ENCODE measurements at regions not wholly inside any gene's neighbourhood (a gene's known extent, or its start where the extent isn't known, plus 50 kb on each side); places are given as distances from the start of the nearest gene placed in this dataset.

GRCh38 chr19:28465371-28466086, 747.4 kb downstream of the UQCRFS1 start:
- no peaks in the 10 kb centered on the region for H3K9me3 ChIP-seq (replicated peaks)
- TF ChIP-seq CTCF (IDR thresholded peaks at IDR 0.05; ENCODE audit: borderline replicate concordance) = no peak
- H3K36me3 ChIP-seq = no peaks in the 10 kb centered on the region
- no peak overlapping the region for H3K4me3 ChIP-seq
- DNase-seq = no peak
- H3K27me3 ChIP-seq (ENCODE audit: low read depth) = peaks cover 82% of the 10 kb centered on the region
- no peaks in the 10 kb centered on the region for H3K4me1 ChIP-seq
- H3K27ac ChIP-seq (replicated peaks) = no peak overlapping the region
- intact Hi-C loops (cut with micrococcal nuclease) = loop anchor here (5.0 to 10.0 kb wide), 2 partner anchors 167 to 409 kb away; no protein-coding TSS in a partner anchor

GRCh38 chr19:28463493-28464053, 749.4 kb downstream of the UQCRFS1 start:
- intact Hi-C loops (cut with micrococcal nuclease) = loop anchor here (10.0 kb wide), 1 partner anchor 411 kb away; no protein-coding TSS in a partner anchor
- TF ChIP-seq CTCF (IDR thresholded peaks at IDR 0.05; ENCODE audit: borderline replicate concordance) = no peak
- peaks cover 82% of the 10 kb centered on the region for H3K27me3 ChIP-seq (ENCODE audit: low read depth)
- no peaks in the 10 kb centered on the region for H3K9me3 ChIP-seq (replicated peaks)
- H3K4me1 ChIP-seq = no peaks in the 10 kb centered on the region
- H3K27ac ChIP-seq (replicated peaks) = no peak overlapping the region
- DNase-seq = no peak
- H3K36me3 ChIP-seq = no peaks in the 10 kb centered on the region
- H3K4me3 ChIP-seq = no peak overlapping the region

- no peak overlapping the region for H3K27ac ChIP-seq (replicated peaks)
- DNase-seq = no peak
- peaks cover 56% of the 10 kb centered on the region for H3K27me3 ChIP-seq (ENCODE audit: low read depth)
- H3K36me3 ChIP-seq = no peaks in the 10 kb centered on the region
- intact Hi-C loops (cut with micrococcal nuclease) = no loop called here
- H3K4me1 ChIP-seq = no peaks in the 10 kb centered on the region
- TF ChIP-seq CTCF (IDR thresholded peaks at IDR 0.05; ENCODE audit: borderline replicate concordance) = no peak
- H3K4me3 ChIP-seq = no peak overlapping the region
- no peaks in the 10 kb centered on the region for H3K9me3 ChIP-seq (replicated peaks)
Measured at GRCh38 chr19:28457620-28458019, 755.3 kb downstream of the UQCRFS1 start.

GRCh38 chr19:28456708-28457320, 756.1 kb downstream of the UQCRFS1 start:
- Histone ChIP-seq H3K36me3 (no peaks in the 10 kb centered on the region), H3K9me3 (replicated peaks) (no peaks in the 10 kb centered on the region), H3K4me3 (no peak overlapping the region), H3K4me1 (no peaks in the 10 kb centered on the region), H3K27me3 (ENCODE audit: low read depth) (peaks cover 48% of the 10 kb centered on the region), H3K27ac (replicated peaks) (no peak overlapping the region)
- intact Hi-C loops (cut with micrococcal nuclease) = no loop called here
- DNase-seq = no peak
- TF ChIP-seq CTCF (IDR thresholded peaks at IDR 0.05; ENCODE audit: borderline replicate concordance) = no peak

GRCh38 chr19:28456252-28456651, 756.7 kb downstream of the UQCRFS1 start:
- DNase-seq = no peak
- TF ChIP-seq CTCF (IDR thresholded peaks at IDR 0.05; ENCODE audit: borderline replicate concordance) = no peak
- Histone ChIP-seq H3K9me3 (replicated peaks) (no peaks in the 10 kb centered on the region), H3K27me3 (ENCODE audit: low read depth) (peaks cover 43% of the 10 kb centered on the region), H3K4me1 (no peaks in the 10 kb centered on the region), H3K27ac (replicated peaks) (no peak overlapping the region), H3K36me3 (no peaks in the 10 kb centered on the region), H3K4me3 (no peak overlapping the region)
- intact Hi-C loops (cut with micrococcal nuclease) = no loop called here

Data from left ventricle myocardium inferior (tissue), 1 donor.